HG03439 (cell line): ENCODE measurements at regions not wholly inside any gene's neighbourhood (a gene's known extent, or its start where the extent isn't known, plus 50 kb on each side); places are given as distances from the start of the nearest gene placed in this dataset.

Experiments used
- ATAC-seq: cut with Tn5 transposase; IDR thresholded peaks from one replicate; pipeline ENCODE4 v1.9.1; 2021; ENCODE audit warnings: mild to moderate bottlenecking, moderate library complexity; ENCODE audit not compliant: unreplicated experiment

DNA sequence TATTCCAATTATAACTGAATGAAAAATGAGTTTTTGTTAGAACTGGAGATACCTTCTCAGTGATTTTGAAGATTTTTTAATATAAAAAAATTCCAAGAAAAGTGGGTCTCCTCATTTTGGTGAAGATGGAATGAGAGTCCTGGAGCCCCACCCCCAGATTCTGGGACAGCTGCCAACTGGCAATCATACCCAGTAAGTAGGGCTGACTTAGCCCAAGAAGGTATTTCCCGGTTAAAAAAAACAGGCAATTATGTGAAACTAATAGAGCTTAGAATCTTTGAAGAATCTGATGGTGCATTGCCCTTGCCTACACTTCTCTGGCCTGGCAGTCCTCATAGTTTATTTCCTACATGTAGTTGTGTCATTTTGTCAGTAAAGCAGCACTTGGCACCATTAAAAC is 52.8 kb upstream of the VWDE start:
- ATAC-seq = no peak

DNA sequence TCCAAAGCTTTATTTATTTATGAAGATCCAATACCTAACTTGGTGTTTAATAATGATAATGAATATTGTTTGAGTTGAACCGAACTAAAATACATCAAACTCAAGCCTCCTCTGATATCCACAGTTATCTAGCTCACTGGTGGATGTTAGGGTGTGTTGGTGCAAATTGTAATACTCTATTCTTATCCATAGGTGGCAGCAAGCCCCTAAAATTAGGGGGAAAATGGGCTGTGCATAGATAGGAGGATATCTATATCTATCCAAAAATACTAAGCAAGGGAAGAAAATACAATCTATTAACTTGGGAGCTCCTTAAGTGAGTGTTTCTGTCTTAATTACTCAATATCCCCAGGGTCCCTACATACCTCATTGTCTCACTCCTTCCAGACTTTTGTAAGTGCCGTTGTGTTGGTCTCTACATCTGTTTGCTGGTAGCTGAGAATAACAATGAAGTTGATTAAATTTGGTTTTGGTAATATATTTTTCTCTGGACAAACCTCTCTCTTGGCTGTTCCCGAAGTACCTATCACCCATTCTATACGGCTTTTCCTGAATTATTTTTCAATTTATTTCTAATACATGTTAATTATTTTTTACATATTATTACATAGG is 55.0 kb upstream of the VWDE start:
- ATAC-seq = peak; percentile 97

DNA sequence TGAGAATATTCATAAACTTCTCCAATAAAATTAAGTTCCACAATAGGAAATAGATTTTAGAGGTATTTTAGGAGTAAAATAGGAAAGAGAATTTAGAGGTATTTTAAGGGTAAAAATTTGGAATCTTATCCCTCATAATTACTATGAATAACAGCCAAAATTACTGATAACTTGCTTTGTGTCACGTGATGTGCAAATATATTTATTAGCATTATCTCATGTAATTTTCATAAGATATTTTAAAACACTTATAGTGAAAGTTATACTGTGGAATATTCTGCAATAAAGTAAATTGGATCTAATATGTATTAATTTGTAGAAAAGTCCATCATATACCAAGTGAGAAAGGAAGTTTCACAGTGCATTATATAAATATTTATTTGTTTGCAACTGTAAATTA is 64.2 kb upstream of the VWDE start:
- no peak for ATAC-seq

GRCh38 chr7:12469568-12469967 is 65.9 kb upstream of the VWDE start:
- ATAC-seq = no peak

GRCh38 chr7:12470930-12471329 is 67.3 kb upstream of the VWDE start:
- ATAC-seq = no peak

DNA sequence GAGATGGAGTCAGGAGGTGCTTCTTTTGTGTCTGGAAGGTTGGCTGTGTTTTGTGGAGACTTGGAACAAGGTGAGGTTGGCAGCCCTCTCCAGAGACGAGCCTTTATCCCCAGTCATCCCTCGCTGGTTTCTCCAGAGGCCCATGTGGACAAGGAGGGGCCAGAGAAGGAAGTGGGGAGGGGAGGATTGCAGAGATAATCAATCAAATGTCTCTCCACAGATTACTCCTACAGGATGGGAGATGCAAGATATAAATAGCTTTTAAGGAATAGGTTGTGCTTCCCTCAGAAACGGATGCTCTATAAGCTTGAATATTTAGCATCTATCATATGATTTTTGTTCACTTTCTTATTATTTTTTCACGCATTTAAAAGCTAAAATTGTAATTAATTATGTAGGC is 70.4 kb upstream of the VWDE start:
- ATAC-seq = no peak

DNA sequence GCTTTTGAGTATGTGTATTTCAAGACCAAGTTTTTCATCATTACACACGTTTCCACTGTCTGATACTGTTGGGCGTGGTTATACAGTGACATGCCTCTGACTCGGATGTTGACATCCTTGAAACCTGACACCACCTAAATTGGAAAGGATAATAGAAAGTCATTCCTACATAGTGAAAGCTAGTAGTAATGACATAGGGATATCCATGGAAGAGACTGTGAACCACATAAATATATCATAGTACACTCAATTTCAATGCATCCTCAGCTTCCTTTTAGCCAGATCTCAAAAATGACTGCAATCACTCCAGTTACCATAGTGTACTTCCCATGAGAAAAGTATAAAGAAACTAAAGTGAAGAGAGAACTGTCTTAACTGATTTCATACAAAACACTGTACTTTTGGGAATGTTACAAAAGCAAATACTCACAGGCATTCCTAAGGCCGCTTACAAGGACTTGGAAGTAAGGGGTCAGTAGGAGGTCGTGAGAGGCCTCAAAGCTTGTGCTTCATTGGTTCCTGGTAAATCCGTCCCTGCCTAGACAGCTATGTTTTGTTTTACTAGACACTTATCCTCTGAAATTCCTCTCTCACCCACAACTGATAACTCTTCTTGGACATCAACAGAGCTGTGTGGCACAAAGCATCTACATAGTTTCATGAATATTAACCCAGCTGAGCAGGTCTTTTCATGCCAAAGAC is 71.8 kb upstream of the VWDE start:
- no peak for ATAC-seq

- ATAC-seq = no peak
These were observed 74.0 kb upstream of the VWDE start for GRCh38 chr7:12477620-12478019.

- ATAC-seq = peak; percentile 99
These were observed 78.1 kb upstream of the VWDE start for GRCh38 chr7:12481722-12482121.

GRCh38 chr7:12485845-12486244 is 82.2 kb upstream of the VWDE start:
- no peak for ATAC-seq

GRCh38 chr7:12488341-12488740 is 82.2 kb upstream of the SCIN start:
- ATAC-seq = no peak

GRCh38 chr7:12490107-12490688 is 80.3 kb upstream of the SCIN start:
- peak; percentile 87 for ATAC-seq

- ATAC-seq = no peak
These were observed 79.6 kb upstream of the SCIN start for GRCh38 chr7:12490940-12491339.

DNA sequence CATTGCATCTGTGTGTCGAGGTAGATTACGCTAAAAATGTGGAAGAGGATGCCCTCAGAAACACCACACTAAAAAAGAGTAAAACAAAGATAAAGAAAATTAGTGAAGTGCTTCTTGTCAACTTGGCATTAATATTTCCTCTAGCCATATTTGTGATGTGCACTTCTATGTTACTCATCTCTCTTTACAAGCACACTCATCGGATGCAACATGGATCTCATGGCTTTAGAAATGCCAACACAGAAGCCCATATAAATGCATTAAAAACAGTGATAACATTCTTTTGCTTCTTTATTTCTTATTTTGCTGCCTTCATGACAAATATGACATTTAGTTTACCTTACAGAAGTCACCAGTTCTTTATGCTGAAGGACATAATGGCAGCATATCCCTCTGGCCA is 79.0 kb upstream of the SCIN start:
- no peak for ATAC-seq

- no peak for ATAC-seq
These were observed 77.1 kb upstream of the SCIN start for GRCh38 chr7:12493407-12493806.

DNA sequence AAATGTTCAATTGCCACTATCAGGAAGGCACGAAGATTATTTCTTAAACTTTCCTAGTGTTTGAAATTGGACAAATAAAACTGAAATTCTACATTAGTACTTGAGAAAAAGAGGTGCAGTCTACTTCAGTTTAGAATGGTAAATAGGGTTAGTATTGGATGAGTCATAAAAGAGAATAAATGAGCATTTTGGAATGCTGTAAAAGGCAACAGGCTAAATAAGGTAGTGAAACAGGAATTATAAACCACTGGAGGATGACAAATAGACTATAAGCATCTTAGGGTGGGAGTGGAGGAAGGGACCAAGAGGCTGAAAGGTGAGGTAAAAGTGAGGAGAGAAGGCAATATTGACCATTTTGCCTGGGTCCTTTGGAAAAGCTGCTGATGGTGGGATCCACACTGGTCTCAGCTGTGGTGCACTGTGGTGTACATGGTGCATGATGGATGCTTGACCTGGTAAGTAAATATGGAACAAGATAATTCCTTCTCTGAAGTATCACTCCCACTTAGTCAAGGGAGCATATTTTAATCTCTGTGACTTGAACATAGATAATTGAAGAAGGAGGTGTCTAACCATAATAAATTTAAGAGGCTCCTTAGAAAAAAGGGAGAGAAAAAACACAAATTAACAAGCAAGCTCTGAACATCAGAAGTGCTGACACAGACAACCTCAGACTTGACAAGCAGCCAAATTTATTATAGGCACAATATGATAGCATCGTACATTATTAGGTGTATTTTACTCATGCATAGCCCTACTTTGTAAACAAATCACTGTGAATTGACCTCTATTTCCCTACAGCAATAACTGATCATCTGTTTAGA is 76.4 kb upstream of the SCIN start:
- ATAC-seq = no peak

GRCh38 chr7:12494687-12495024 is 75.9 kb upstream of the SCIN start:
- no peak for ATAC-seq

DNA sequence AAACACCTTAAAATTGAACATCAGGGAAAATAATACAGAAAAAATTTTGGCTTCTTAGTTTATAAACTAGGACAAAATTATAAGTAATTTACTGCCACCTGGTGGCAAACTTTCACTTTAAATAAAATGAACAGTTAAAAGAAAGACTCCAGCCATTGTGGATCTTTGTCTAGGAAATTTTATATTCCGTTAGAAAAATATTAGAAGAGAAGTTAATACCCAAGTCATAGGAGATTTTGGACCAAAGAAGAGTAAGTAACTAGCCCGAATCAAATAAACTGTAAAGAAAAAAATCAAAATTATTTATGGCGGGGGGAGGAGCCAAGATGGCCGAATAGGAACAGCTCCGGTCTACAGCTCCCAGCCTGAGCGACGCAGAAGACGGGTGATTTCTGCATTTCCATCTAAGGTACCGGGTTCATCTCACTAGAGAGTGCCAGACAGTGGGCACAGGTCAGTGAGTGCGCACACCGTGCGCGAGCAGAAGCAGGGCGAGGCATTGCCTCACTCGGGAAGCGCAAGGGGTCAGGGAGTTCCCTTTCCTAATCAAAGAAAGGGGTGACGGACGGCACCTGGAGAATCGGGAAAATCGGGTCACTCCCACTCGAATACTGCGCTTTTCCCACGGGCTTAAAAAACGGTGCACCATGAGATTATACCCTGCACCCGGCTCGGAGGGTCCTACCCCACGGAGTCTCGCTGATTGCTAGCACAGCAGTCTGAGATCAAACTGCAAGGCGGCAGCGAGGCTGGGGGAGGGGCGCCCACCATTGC is 73.4 kb upstream of the SCIN start:
- peak; percentile 71 for ATAC-seq

DNA sequence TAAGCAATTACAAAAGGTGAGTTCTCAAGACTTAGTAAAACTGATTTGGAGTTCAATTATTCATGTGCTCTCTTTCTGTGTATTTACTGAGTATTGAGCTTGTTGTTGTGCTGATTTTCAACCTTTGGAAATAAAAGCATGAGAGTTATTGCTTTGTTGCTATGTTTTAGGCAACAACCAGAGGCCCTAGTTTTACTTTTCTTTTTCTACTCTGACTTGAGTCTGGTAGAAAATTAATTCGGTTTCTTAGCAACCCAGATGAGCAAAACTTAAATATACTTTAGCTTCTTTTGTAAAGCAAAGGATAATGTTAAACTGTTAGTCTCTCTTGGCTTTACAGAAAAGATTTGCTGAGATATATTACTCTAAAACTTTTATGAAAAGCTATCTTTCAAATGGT is 66.4 kb upstream of the SCIN start:
- no peak for ATAC-seq

GRCh38 chr7:12508005-12508404 is 62.5 kb upstream of the SCIN start:
- no peak for ATAC-seq

DNA sequence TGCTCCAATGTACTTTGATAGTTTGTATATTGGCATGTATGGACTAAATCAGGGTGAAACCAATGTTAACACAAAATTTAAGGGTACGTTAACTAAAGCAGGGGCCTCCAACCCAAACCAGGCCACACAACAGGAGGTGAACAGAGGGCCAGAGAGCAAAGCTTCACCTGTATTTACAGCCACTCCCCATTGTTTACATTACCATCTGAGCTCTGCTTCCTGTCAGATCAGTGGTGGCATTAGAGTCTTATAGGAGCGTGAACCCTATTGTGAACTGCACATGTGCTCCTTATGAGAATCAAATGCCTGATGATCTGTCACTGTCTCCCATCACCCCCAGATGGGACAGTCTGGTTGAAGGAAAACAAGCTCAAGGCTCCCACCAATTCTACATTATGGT is 62.0 kb upstream of the SCIN start:
- ATAC-seq = no peak
